Cardiac fibroblast (primary cell): ENCODE measurements at regions not wholly inside any gene's neighbourhood (a gene's known extent, or its start where the extent isn't known, plus 50 kb on each side); places are given as distances from the start of the nearest gene placed in this dataset.
"Not testable (repeated sequence)": the region's sequence is repeated elsewhere in the genome, so short reads cannot be mapped to it uniquely, and the experiment has no call there.

ENCODE experiments used
- DNase-seq, 2 donors: peaks; one replicate each; pipeline versions ENCODE4 v3.0.0 to v3.0.0-alpha.2; 2010; ENCODE audit warnings: low read depth in 2 of 2
- H3K4me3 ChIP-seq, 2 donors: replicated peaks in 1 of 2; 1 replicate in 1 of 2; 2 replicates in 1 of 2; pipeline ENCODE4 v1.5.1; 2011; ENCODE audit warnings: low read depth in 2 of 2, low read length in 2 of 2, mild to moderate bottlenecking in 2 of 2, moderate library complexity in 1 of 2
- TF ChIP-seq, protein P1 (sequence below): IDR thresholded peaks from one replicate; pipeline ENCODE4 v1.5.1; 2011; ENCODE audit warnings: low read depth, mild to moderate bottlenecking, low read length, inconsistent platforms

DNA sequence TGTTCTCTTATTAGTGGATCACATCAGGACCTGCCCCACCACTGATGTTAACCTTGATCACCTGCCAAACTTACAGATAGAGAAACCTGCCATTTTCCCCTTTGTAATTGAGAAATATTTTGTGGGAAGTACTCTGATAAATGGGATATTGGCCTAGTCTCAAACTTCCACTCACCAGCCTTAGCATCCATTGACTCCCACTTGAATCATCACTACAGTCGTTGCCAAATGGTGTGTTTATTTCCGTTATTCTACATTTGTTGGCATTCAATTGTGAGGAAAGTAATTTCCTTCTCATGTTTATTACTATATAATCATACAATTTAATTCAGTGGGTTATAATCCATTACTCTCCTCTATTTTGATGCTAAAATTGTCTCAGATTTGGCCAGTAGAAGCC, 156.4 kb upstream of the CXCL13 start:
- DNase-seq, result peak; percentile 14 to 58
- TF ChIP-seq, protein P1, sequence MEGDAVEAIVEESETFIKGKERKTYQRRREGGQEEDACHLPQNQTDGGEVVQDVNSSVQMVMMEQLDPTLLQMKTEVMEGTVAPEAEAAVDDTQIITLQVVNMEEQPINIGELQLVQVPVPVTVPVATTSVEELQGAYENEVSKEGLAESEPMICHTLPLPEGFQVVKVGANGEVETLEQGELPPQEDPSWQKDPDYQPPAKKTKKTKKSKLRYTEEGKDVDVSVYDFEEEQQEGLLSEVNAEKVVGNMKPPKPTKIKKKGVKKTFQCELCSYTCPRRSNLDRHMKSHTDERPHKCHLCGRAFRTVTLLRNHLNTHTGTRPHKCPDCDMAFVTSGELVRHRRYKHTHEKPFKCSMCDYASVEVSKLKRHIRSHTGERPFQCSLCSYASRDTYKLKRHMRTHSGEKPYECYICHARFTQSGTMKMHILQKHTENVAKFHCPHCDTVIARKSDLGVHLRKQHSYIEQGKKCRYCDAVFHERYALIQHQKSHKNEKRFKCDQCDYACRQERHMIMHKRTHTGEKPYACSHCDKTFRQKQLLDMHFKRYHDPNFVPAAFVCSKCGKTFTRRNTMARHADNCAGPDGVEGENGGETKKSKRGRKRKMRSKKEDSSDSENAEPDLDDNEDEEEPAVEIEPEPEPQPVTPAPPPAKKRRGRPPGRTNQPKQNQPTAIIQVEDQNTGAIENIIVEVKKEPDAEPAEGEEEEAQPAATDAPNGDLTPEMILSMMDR, result no peak
- H3K4me3 ChIP-seq, result no peak overlapping the region

DNA sequence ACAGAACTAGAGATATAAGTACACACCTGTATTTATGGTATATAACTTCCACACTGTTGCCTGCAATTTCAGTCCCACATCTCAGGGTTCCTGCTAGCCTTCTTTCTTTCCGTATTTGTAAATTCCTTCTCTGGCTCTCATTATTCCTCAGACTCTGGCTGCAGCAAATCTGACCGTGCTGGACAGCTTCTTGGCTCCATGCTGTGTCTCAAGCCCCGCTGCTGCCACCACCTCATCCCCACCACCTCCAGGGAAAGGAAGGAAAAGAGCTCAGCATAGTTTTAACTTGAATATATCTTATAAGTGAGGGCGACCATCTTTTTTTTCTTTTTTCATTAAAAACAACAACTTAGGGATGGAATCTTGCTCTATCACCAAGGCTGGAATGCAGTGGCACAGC, 155.6 kb upstream of the CXCL13 start:
- TF ChIP-seq, protein P1, result no peak
- no peak overlapping the region for H3K4me3 ChIP-seq
- peak in 1 of 2 donors; percentile 62 for DNase-seq

DNA sequence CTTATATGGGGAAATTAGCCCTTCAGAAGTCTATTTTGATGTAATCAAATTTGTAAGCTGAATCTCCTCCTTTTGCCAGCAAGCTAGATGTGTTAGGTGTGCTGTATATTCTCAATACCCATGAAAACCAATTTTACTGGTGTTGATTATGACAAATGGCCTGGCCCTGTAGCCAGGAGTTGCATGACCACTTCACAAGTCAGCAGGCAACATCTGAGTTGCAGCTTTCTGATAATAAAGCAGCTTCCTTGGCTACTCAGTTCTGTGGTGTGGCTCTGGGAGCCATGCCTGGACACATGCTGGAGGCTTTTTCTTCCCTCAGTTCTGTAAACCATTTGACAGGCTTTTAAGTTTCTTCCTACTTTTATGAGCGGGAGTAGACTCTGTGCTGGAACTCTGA, 154.1 kb upstream of the CXCL13 start:
- DNase-seq, result no peak
- no peak overlapping the region for H3K4me3 ChIP-seq
- TF ChIP-seq, protein P1, result no peak

DNA sequence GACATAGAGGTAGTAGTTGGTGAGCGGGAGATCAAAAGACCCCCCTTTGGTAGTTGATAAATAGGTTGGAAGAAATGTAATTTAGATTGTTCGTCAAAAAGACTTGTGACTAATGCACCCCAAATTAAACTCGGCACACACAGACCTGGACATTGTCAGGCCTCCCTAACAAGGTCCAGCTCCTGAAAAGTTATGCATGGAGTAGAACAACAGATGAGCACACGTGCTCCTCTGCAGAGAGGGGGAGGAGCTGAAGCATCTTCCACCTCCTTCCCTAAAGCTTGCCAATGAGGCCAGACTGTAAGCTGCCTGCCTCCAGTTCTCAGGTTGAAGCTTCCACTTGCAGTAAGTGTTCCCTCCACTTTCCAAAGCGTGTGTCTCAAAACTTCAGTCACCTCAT, 153.5 kb upstream of the CXCL13 start:
- DNase-seq, H3K4me3 ChIP-seq: not testable (repeated sequence)

DNA sequence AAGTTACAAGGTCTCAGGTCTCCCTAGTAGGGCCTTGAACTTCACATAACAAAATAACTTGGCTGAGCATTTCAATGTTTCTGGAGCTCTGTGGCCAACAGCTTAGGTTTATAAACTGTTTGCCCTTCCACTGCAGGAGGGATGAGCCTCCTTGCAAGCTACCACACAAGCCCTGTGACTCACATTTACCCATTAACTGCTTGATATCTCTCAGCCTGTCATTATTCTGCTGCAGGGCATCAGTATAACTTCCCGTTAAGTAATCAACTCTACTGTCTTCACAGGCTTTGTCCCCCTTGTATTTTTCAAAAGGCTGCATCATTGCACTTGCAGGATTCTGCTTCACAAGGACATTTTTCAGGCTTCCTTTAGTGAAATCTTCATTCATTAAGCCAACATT, 151.7 kb upstream of the CXCL13 start:
- no peak for DNase-seq
- TF ChIP-seq, protein P1, result no peak
- no peak overlapping the region for H3K4me3 ChIP-seq

DNA sequence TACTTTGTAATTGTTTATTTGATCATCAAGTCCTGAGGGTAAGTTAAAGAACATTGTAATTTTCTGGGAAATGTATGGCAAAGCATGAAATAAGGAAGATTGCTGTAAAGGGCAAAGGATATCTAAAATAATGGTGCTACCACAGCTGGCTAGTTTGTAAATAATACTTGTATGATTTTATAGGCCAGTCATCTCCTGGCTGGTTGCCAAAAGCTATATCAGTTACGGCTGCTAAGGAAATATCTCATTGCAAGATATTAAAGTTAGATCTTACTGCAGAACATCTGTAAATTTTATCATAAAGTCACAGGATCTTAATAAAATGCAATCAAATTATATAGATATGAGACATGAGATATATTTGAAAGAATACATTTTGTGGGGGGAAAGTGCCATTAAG, 150.8 kb upstream of the CXCL13 start:
- DNase-seq, result peak in 1 of 2 donors; percentile 19
- TF ChIP-seq, protein P1, result no peak
- no peak overlapping the region for H3K4me3 ChIP-seq

DNA sequence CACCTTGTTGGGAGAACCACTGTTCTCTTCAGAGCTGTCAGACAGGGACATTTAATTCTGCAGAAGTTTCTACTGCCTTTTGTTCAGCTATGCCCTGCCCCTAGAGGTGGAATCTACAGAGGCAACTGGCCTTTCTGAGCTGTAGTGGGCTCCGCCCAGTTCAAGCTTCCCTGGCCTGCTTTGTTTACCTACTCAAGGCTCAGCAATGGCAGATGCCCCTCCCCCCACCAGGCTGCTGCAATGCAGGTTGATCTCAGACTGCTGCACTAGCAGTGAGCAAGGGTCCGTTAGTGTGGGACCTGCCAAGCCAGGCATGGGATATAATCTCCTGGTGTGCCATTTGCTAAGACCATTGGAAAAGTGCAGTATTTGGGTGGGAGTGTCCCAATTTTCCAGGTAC, 141.5 kb upstream of the CXCL13 start:
- not testable (repeated sequence) for DNase-seq, H3K4me3 ChIP-seq

DNA sequence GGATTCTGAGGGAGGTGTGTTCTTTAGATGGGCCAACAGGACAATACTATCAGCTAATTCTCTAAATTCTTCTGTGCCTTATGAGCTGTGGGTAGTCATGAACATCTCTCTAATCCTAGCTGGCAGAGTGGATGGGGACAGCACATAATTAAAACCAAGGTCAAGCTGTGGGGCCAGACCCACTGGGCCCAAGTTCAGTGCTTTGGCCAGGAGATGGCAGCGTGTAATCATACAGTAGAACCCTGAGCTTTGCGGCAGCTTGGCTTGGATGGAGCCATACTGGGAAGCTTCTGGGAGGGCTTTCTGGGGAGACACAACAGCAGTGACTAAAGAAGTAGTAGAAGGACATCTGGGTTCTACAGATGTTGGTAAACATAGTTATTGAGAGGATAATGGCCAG, 140.3 kb upstream of the CXCL13 start:
- DNase-seq, result peak; percentile 49 to 59
- H3K4me3 ChIP-seq, result no peak overlapping the region
- TF ChIP-seq, protein P1, result peak; percentile 57
